ENCODE measurements at regions not wholly inside any gene's neighbourhood (a gene's known extent, or its start where the extent isn't known, plus 50 kb on each side); places are given as distances from the start of the nearest gene placed in this dataset.

DNA sequence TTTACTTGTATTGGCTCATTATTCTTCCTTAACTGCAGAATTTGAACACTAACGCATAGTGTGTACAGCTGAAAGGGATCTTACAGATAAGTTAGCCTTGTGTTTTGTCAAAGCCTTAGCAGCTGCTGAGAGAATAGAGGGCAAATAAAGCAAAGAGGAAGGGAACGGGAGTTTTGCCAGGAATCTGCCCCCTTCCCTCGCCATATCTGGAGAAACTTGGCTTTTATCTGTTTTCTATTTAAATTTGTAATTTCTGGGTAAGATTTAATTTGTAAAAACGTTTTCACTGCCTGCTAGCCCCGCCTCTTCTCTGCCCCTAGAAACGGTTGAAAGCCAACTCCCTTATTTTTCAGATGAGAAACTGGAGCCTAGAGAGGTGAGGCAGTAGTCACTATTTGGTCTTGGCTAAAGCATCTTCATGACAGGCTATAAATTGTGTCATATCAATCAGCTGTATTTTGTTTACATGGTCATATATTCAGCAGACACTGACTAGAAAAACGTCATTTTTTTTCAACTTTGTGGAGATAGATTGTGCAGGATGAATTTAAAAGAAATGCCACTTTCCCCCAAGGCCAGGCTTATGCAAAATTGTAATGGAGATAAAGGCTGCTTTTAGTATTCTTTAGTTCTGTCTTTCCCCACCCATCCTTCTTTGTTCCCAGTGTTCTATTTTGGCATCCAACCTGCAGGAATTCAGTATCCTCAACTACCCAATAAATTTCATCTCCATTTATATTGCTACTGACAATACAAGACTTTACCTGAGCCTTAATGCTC is 319.4 kb downstream of the SH2D1A start:
- no peak for TF ChIP-seq CTCF (IDR thresholded peaks at IDR 0.05; ENCODE audit: low read length)
- TF ChIP-seq EZH2 (IDR thresholded peaks at IDR 0.05; ENCODE audit: borderline replicate concordance, low read length): no peak
